Suppressor macrophage (primary cell): ENCODE measurements at regions not wholly inside any gene's neighbourhood (a gene's known extent, or its start where the extent isn't known, plus 50 kb on each side); places are given as distances from the start of the nearest gene placed in this dataset.
"Not testable (repeated sequence)": the region's sequence is repeated elsewhere in the genome, so short reads cannot be mapped to it uniquely, and the experiment has no call there.

Experiments used
- DNase-seq, 4 experiments: peaks; one replicate each; pipeline ENCODE4 v3.0.0-alpha.2; 2020 to 2022

DNA sequence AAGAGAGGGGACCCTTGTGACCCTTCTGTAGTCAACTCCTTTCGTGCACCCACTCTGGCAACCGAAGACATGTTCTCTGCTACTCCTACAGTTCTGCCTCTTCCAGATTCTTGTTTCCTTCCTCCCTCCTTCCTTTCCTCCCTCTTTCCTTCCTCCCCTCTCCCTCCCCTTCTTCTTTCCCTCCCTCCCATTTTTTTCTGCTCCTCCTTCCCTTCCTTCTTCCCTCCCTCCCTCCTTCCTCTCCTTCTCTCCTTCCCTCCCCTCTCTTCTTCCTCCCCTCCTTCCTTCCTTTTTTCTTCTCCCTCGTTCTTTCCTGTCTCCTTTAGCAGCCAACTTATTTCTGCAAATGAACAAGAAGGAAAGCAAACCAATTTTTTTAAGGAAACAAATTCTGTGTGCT, 111.5 kb downstream of the NPTX2 start:
- DNase-seq = no peak

DNA sequence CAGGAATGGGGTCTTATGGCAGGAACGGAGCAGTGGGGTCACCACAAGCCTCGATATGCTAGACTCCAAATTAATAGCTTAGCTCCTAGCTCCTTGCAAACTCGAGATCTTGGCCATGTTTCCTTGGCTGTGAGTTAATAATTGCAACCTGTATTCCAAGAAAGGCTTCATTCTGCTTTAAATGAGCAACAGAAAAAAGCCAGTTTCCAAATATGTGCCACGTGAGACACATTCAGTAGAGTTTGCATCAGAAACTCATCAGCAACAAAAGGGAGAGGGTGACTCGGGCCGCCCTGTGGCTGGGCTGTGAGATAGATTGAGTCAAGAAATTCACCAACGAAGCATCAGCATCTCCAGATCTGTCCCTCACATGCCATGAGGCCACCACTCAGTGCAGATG, 112.0 kb downstream of the NPTX2 start:
- no peak for DNase-seq

DNA sequence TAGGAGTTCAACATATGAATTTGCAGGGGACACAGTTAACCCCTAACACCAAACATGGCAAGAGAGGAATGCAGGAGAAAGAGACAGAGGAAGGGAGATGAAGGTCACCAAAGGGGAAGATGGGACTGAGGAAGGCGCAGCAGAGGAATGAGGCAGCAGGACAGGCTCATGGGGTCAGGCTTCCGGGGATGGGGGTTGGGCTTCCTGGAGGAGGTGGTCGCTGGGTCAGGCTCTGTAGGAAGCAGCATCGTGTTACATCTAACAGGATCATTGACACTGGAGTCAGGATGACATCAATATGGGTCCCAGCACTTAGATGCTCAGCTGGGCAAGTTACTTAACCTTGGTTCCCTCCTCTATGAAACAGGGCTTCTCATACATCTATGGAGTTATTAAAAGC, 113.2 kb downstream of the NPTX2 start:
- DNase-seq = no peak

DNA sequence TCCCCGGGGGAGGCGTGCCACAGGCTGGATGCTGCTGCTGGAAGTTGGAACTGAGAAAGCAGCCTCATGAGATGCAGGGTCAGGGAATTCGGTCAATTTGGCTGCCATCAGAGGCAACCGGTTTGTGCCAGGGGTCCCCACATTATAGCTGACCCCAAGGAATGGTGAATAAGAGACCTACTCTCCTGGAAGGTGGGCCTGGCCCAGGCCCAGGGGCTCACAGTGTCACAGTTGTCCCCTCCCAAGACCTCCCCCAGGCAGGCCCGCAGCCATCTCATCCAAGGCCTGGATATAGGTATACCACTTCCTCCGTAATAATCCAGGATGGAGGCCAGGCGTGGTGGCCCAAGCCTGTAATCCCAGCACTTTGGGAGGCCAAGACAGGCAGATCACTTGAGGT, 114.6 kb downstream of the NPTX2 start:
- DNase-seq = no peak

DNA sequence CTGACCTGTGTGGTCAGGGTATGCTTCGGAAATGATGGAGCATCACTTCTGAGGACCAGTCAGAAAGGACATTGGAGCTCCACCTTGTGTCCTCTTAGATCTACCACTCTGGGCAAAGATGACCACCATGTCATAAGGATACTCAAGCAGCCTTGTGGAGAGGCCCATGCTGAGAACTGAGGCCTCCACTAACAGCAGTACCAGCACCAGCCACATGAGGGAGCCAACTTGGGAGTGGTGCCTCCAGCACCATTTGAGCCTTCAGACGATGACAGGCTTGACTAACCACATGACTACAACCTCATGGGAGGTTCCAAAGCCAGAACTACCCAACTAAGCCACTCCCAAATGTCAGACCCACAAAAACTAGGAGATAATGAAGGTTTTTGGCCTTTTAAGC, 116.0 kb downstream of the NPTX2 start:
- peak; percentile 59 to 75 (median 70) for DNase-seq

DNA sequence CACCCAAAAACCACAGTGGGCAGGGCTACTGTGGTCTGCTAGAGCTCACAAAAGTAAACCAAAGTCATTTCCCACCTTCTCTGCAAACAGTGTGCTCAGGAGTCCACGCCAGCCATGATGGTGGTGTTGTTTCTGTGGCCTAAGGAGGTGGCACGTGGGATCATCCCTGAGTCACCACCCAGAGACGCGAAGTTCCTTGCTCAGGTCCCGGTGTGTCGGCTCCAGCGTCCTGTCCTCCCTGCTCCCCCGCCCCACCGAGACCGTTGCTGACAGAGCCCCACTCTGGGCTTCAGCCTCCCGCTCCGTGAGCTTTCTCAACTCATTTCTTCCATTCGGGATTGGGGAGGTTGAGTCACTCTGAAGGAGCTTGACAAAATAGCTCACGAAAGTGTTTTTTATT, 118.7 kb downstream of the NPTX2 start:
- DNase-seq = no peak

DNA sequence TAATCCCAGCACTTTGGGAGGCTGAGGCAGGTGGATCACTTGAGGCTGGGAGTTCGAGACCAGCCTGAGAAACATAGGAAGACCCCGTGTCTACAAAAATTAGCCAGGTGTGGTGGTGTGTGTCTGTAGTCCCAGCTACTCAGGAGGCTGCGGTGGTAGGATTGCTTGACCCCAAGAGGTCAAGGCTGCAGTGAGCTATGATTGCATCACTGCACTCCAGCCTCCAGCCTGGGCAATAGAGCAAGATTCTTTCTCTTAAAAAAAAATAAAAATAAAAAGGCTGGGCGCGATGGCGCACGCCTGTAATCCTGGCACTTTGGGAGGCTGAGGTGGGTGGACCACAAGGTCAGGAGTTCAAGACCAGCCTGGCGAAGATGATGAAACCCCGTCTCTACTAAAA, 119.4 kb downstream of the NPTX2 start:
- not testable (repeated sequence) for DNase-seq

DNA sequence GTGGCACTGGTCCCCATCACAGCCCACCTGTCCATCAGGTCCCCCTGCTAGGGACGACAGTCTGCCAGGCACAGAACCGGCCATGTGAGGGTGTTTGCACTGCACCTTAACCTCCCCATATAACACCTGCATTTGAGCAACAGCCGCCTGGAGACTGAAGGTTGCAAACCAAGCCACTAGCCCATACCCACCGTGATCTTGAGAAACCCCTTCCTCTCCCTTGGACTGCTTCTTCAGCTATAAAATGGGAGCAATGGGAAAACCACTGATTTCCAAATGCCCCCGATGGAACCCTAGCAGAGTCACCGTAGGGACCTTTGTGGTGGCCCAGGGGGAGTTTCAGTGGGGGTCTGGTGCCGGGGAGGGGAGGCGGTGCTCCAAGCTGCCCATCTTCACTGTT, 120.1 kb downstream of the NPTX2 start:
- no peak for DNase-seq

DNA sequence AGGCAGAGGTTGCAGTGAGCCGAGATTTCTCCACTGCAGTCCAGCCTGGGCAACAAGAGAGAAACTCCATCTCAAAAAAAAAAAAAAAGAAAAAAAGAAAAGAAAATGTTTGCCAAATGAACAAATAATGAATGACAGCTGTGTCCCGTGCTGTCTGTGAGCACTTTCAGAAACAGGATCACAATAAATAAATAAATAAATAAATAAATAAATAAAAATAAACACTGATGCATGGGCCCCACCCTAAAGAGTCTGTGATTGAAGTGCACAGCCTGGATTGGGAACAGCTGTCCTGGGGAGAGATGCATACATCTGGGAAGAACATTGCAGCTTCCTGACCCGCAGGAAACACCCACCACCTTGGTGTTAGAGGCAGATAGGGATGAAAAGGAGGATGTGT, 123.6 kb downstream of the NPTX2 start:
- no peak for DNase-seq

DNA sequence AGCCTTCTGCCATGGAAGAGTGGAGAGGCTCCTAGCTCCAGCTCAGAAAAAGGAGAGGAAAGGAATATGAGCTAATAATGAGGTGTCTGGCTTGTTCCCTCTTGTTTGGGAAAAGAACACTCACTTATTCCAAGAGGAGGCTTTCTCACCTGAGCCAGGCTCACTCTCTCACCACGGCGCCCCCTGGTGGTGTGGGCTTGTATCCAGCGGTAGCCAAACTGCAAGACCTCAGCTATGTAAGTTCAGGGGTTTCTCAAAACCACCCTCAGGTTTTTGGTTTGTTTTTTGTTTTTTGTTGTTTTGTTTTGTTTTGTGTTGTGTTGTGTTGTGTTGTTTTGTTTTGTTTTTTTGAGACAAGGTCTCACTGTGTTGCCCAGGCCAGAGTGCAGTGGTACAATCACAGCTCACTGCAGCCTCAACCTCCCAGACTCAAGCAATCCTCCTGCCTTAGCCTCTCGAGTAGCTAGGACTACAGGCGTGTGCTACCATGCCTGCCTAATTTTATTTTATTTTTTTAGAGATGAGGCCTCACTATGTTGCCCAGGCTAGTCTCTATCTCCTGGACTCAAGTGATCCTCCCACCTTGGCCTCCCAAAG, 124.0 kb downstream of the TMEM130 start:
- DNase-seq = peak; percentile 63 to 88 (median 80)

DNA sequence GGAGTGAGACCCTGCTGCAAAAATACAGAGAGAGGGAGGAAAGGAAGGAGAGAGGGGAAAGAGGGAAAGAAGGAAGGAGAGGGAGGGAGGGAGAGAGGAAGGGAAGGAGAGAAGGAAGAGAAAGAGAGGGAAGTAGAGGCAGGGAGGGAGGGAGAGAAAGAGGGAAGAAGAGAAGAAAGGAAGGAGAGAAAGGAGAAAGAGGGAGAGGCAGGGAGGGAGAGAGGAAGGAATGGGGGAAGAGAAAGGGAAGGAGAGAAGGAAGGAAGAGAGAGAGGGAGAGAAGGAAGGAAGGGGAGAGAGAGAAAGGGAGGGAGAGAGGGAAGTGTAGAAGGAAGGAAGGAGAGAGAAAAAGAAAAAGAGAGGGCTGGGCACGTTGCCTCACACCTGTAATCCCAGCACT, 121.7 kb downstream of the TMEM130 start:
- no peak for DNase-seq

DNA sequence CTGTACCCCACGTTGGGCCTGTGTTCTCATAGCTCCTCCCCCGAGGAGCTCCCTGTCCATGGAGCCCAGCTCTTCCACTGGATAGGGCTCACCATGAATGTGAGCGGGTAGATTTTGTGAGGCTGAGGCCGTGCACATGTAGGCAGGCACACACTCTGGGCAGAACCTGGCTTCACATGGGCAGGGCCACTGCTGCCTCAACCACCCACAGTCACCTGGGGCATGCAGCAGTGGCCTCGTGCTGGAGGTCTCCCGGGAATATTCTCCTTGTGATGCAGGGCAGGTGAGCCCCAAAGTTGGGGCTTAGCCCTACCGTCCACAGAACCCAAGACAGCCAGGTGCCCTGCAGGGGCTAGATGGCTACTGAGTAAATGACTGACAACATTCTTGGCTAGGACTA, 116.6 kb downstream of the TMEM130 start:
- DNase-seq = no peak

DNA sequence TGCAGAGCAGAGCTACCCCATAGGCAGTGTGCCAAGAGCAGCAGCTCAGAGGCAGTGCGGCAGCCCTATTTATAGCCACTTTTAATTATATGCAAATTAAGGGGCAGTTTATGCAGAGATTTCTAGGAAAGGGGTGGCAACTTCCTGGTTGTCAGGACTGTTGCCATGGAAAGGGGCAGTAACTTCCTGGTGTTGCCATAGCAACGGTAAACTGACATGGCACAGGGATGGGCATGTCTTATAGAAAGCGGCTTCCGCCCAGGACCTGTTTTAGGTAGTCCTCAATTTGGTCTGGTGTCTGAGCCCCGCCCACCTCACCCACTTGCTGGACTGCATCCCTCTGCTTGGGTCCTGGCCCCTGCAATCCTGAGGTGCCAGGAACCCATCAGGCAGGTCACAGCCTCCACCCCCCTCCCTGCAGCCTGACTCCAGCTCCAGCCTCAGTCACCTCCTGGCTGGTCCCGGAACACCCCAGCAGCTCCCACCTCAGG, 115.8 kb downstream of the TMEM130 start:
- DNase-seq = peak in 1 of 4 experiments; percentile 9

DNA sequence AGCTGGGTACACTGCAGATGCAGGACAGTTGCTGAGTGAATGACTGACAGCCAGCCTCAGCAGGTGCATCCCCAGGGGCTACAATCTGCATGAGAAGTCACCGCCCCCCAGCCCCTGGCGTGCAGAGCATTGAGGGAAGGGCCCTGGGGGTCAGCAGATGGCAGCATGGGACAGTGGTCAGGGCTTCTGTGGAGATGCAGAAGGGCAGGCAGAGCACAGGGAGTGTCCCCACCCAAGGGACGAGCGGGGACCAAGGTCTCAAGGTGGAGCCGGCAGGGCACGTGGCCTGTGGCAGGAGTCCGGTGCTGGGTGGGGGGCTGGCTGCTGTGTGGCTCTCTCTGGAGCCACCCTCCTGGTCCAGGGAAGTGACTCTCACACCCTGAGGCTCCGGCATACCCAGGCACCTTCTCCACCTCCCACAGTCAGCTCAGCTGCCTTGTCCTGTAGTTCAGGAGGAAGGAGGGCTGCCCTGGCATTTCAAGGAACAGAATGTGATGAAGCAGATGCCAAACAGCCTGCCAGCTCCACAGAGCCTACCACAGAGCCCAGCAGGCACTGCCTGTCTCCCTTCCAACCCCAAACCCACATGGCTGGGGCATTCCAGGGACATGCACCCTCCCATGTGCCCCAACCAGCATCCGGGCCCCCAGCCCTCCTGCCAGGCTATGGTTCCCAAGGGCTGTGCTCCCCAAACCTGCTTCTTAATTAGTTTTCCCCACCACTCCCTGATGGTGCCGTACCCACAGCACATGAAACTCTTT, 114.5 kb downstream of the TMEM130 start:
- peak in 2 of 4 experiments; percentile 4 to 8 for DNase-seq

DNA sequence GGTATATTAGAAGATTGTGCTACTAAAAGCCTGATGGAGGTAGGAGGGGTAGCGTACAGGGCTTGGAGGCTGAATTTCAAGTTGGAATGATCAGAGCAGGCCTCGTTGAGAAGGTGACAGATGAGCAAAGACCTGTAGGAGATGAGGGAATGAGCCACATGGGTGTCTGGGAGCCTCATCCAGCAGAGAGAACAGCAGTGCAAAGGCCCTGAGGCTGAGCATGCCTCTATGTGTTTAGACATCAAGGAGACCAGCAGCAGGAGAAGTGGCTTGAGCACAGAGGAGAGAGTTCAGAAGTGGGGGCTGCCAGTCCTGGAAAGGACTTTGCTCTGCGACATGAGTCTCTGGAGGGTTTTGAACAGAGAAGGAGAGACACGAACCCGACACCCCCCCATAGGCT, 111.7 kb downstream of the TMEM130 start:
- no peak for DNase-seq

DNA sequence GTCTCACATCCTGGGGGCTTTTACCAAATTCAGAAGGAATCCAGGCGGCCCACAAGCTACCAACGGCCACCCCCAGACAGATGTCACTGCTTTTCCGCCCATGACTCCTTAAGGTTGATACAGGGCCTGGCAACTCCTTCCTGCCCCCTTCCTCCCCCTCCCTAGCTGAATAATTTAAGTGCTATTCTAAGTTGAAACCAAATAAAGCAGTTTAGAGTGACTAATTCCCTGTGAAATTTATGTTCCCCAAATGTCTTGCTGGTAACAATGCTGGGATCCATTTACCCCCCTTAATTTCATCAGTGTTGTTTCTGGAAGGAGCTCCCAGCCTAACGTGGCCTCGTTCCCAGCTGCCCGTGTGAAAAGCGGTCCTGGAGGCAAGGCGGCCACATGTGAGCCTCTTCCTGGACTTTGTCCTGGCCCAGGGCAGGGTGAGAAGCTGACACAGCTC, 109.6 kb downstream of the TMEM130 start:
- DNase-seq = no peak

DNA sequence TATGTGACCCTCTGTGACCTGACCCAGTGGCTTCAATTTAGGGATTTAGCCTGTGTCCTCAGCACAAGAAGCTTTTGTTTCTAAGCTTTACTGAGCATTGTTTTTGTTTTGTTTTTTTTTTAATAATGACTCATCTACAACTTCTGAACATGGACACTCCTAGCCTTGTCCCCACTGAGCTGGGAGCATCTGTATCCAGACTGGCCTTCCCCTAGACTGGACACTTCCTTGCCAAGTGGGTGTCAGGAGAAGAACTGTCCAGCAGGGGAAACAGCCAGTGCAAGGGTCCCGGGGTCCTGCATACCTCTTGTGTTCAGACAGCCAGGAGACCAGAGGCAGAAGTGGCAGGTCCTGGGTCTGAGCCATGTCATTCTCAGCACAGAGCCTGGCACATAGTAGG, 108.6 kb downstream of the TMEM130 start:
- no peak for DNase-seq

DNA sequence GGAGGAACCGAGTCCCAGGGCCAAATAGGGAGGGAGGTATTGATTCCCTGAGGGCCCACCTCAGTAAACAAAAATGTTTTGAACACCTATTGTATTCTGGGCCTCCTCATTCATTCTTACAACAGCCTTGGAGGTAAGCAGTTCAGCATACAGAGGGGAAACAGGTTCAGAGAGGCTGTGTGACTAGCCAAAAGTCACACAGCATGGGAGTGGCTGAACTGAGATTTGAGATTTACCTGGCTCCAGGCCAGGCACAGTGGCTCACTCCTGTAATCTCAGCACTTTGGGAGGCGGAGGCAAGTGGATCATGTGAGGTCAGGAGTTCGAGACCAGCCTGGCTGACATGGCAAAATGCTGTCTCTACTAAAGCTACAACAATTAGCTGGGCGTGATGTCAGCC, 107.2 kb downstream of the TMEM130 start:
- no peak for DNase-seq

DNA sequence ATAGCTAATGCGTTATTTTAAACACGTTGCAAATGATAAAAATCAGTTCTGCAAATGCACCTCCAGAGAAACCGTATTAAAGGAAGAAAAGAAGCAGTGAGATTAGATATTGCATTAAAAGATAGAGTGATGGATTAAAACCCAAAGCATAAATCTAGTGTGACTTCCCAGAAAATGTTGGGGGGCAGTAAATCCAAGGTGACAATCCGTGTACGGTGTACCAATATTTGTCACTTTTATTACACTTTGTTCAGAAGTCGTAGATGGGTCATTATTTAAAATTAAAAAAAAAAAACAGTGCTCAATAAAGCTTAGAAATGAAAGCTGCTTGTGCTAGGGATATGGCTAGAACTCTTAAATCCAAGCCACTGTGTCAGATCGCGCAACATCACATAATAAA, 106.4 kb downstream of the TMEM130 start:
- DNase-seq = no peak

DNA sequence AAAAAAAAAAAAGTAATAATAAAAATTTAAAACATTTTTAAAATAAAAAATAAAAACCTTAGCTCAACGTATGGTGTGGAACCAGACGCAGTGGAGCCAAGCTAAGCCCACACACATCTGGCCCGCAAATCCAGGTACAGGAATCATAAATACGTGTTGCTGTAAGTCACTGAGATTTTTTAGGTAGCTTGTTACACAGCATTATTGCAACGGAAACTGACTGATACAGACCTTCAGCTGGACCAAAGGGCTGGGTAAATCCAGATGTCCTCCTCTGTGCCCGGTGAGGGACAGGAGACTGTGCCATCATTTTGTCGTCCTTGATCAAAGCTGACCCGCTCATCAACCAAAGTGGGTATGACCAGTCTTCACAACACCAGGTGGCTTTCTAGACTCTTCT, 104.9 kb downstream of the TMEM130 start:
- DNase-seq = no peak

DNA sequence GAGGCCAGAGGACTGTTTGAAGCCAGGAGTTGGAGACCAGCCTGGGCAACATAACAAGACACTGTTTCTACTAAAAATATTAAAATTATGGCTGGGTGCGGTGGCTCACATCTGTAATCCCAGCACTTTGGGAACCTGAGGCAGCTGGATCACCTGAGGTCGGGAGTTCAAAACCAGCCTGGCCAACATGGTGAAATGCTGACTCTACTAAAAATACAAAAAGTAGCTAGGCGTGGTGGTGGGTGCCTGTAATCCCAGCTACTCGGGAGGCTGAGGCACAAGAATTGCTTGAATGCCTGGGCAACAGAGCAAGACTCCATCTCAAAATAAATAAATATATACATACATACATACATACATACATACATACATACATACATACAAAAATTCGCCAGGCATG, 99.7 kb downstream of the TMEM130 start:
- not testable (repeated sequence) for DNase-seq

DNA sequence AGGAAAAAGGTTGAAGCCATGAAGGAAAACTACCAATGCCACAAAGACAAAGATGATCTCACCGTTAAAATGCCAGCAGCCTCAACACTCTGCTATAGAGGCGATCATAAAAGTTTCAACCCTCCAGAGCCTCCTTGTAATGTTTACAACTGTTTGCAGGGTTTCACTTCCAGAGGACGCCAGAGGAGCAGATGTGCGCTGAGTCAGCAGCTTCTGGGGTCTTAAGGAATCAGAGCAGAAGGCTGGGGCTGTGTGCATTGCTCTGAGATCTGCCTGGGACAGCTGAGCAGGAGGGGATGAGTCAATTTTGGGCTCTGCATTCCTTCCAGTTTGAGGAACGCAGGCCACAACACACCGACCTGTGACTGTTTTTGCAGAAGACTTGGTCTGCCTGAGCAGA, 98.3 kb downstream of the TMEM130 start:
- peak; percentile 13 to 62 (median 52) for DNase-seq

DNA sequence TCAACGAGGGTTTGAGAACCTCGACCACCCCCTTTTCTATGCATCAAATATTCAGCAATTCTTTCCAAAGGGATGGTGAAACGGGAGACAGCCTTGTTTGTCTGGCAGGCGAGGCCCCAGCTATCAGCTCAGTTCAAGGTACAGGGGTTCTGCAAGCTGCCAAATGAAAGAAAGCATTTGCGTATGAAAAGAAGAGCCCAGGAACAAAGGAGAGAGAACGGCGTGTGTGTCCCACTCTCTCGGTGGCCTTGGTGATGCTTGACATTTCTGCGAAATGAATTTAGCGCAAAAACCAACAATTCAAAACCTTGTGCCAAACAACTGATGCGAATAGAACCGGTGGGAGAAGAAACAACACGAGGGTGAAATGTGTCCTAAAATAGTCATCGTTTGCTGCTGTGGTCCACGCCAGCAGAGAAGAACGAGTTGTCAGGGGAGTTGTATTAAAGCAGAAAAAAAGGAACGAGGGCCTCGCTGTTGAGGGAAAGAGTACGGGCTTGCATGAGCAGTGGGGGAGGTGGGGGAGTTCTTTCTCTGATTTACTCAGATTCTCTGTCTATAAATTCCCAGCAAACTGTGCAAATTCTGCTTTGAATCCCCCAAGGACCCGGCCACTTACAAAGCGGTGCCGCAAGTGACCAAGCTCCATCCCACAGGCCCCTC, 97.7 kb downstream of the TMEM130 start:
- DNase-seq = no peak

DNA sequence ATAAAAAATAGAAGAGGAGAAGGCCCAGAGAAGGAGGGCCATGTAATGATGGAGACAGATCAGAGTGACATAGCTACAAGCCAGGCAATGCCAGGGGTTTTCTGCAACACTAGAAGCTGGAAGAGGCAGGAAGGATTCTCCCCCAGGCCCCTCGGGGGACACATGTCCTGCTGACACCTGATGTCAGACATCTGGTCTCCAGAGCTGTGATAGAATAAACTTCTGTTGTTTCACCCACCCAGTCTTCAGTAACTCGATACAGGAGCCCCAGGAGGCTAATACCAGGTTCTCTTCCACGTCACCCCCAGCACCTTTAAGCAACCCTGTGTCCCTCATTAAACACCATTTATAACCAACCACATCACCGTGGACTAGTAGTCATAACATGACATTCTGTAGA, 94.9 kb downstream of the TMEM130 start:
- no peak for DNase-seq
